GM12891 (cell line): ENCODE measurements at regions not wholly inside any gene's neighbourhood (a gene's known extent, or its start where the extent isn't known, plus 50 kb on each side); places are given as distances from the start of the nearest gene placed in this dataset.

Source experiments
- DNase-seq: peaks from one replicate; pipeline ENCODE4 v3.0.0; 2011; ENCODE audit warnings: low spot score; ENCODE audit not compliant: insufficient read length
- FAIRE-seq: peaks from 2 replicates; lab custom pipeline; 2011; peaks lifted over from hg19 to GRCh38; lab: Jason Lieb, UNC
- PAX5 ChIP-seq: IDR thresholded peaks from 2 replicates; pipeline ENCODE4 v1.6.1; 2011; ENCODE audit warnings: low read length, moderate library complexity, mild to moderate bottlenecking; ENCODE audit not compliant: insufficient read depth, severe bottlenecking
- POLR2A ChIP-seq: IDR thresholded peaks from 2 replicates; pipeline ENCODE4 v1.6.1; 2011; ENCODE audit warnings: low read depth, low read length, control low read depth
- POLR2AphosphoS5 ChIP-seq: IDR thresholded peaks from 2 replicates; pipeline ENCODE4 v1.6.1; 2011; ENCODE audit warnings: low read depth, low read length, control low read depth
- POU2F2 ChIP-seq: IDR thresholded peaks from 2 replicates; pipeline ENCODE4 v1.6.1; 2011; ENCODE audit warnings: low read depth, mild to moderate bottlenecking, control low read depth, low read length, moderate library complexity
- SPI1 ChIP-seq: IDR thresholded peaks from 2 replicates; pipeline ENCODE4 v1.6.1; 2011; ENCODE audit warnings: low read depth, low read length, control low read depth
- TAF1 ChIP-seq: IDR thresholded peaks from 2 replicates; pipeline ENCODE4 v1.6.1; 2011; ENCODE audit warnings: low read depth, low read length, control low read depth

GRCh38 chr3:102736975-102737304 is 302.1 kb downstream of the ZPLD1 start:
- no peak for DNase-seq
- no peak for FAIRE-seq
- TF ChIP-seq POLR2A (no peak), POLR2AphosphoS5 (no peak), TAF1 (no peak), PAX5 (no peak), POU2F2 (no peak), SPI1 (no peak)

- FAIRE-seq (no peak), DNase-seq (no peak)
- TF ChIP-seq POLR2A (no peak), SPI1 (no peak), TAF1 (no peak), PAX5 (no peak), POU2F2 (no peak), POLR2AphosphoS5 (no peak)
Observed at GRCh38 chr3:102737353-102737752, 302.5 kb downstream of the ZPLD1 start.

GRCh38 chr3:102741105-102741504 is 306.3 kb downstream of the ZPLD1 start:
- FAIRE-seq, result no peak
- no peak for TF ChIP-seq POLR2AphosphoS5
- TF ChIP-seq POLR2A, result no peak
- TF ChIP-seq TAF1, result no peak
- DNase-seq, result no peak

GRCh38 chr3:102741694-102742093 is 306.9 kb downstream of the ZPLD1 start:
- FAIRE-seq (no peak), DNase-seq (no peak)
- TF ChIP-seq SPI1, result no peak
- no peak for TF ChIP-seq TAF1
- no peak for TF ChIP-seq POU2F2
- no peak for TF ChIP-seq POLR2AphosphoS5
- no peak for TF ChIP-seq PAX5
- no peak for TF ChIP-seq POLR2A

GRCh38 chr3:102745881-102746280 is 311.1 kb downstream of the ZPLD1 start:
- TF ChIP-seq POU2F2, result no peak
- no peak for FAIRE-seq
- no peak for DNase-seq

- no peak for DNase-seq
- TF ChIP-seq PAX5, result no peak
- TF ChIP-seq SPI1, result no peak
- TF ChIP-seq POLR2AphosphoS5, result no peak
- no peak for TF ChIP-seq TAF1
- FAIRE-seq, result no peak
Observed at GRCh38 chr3:102747611-102748010, 312.8 kb downstream of the ZPLD1 start.

- DNase-seq (no peak), FAIRE-seq (no peak)
- no peak for TF ChIP-seq POLR2A
Observed at GRCh38 chr3:102748646-102749045, 313.8 kb downstream of the ZPLD1 start.

GRCh38 chr3:102750322-102750721 is 315.5 kb downstream of the ZPLD1 start:
- TF ChIP-seq TAF1, result no peak
- no peak for TF ChIP-seq POLR2AphosphoS5
- TF ChIP-seq POU2F2, result no peak
- TF ChIP-seq PAX5, result no peak
- no peak for TF ChIP-seq POLR2A
- no peak for TF ChIP-seq SPI1
- no peak for DNase-seq
- no peak for FAIRE-seq

GRCh38 chr3:102753901-102754300 is 319.1 kb downstream of the ZPLD1 start:
- FAIRE-seq (no peak), DNase-seq (no peak)
- TF ChIP-seq POU2F2, result no peak
- no peak for TF ChIP-seq POLR2AphosphoS5
- TF ChIP-seq POLR2A, result no peak
- TF ChIP-seq TAF1, result no peak
- TF ChIP-seq SPI1, result no peak
- no peak for TF ChIP-seq PAX5

- DNase-seq, result no peak
- no peak for FAIRE-seq
- TF ChIP-seq PAX5 (no peak), POLR2A (no peak)
Observed at GRCh38 chr3:102756706-102757105, 321.9 kb downstream of the ZPLD1 start.

GRCh38 chr3:102757950-102758349 is 323.1 kb downstream of the ZPLD1 start:
- no peak for FAIRE-seq
- TF ChIP-seq PAX5, result no peak
- no peak for TF ChIP-seq POLR2AphosphoS5
- TF ChIP-seq SPI1, result no peak
- TF ChIP-seq POLR2A, result no peak
- no peak for TF ChIP-seq TAF1
- no peak for TF ChIP-seq POU2F2
- DNase-seq, result no peak
